Right atrium auricular region (tissue), 2 donors: ENCODE measurements at regions not wholly inside any gene's neighbourhood (a gene's known extent, or its start where the extent isn't known, plus 50 kb on each side); places are given as distances from the start of the nearest gene placed in this dataset.

ENCODE experiments used
- DNase-seq: peaks from one replicate; pipeline ENCODE4 v3.0.0-alpha.2; 2019; ENCODE audit warnings: low spot score
- H3K27ac ChIP-seq, 2 donors: fragments of 200-600 bp; sonication (generic); 1 replicate in 1 of 2; 2 replicates in 1 of 2; pipeline ENCODE4 v1.5.1; 2016 to 2019
- H3K27me3 ChIP-seq, 2 donors: fragments of 200-600 bp; sonication (generic); one replicate each; pipeline versions ENCODE4 v1.5.1 to v1.6.0; 2017 to 2019
- H3K36me3 ChIP-seq: fragments of 200-600 bp; sonication (generic); one replicate; pipeline ENCODE4 v1.5.1; 2016
- H3K4me1 ChIP-seq, 2 donors: fragments of 200-600 bp; sonication (generic); one replicate each; pipeline versions ENCODE4 v1.5.1 to v1.6.0; 2017 to 2019
- H3K4me3 ChIP-seq, 2 donors: fragments of 200-600 bp; sonication (generic); 1 replicate in 1 of 2; 2 replicates in 1 of 2; pipeline ENCODE4 v1.5.1; 2017 to 2019; ENCODE audit warnings: mild to moderate bottlenecking in 1 of 2, moderate library complexity in 1 of 2
- H3K9me3 ChIP-seq, 2 donors: fragments of 200-600 bp; sonication (generic); one replicate each; pipeline ENCODE4 v1.5.1; 2019
- CTCF ChIP-seq, 2 donors: fragments of 200-600 bp; sonication (generic); IDR thresholded peaks; one replicate each; pipeline ENCODE4 v1.5.1; 2019; ENCODE audit warnings: antibody characterized with exemption in 2 of 2

GRCh38 chr4:129358571-129358970, 262.6 kb downstream of the C4orf33 start:
- H3K4me3 ChIP-seq = no peak overlapping the region
- H3K36me3 ChIP-seq = no peaks in the 10 kb centered on the region
- H3K4me1 ChIP-seq = no peaks in the 10 kb centered on the region
- TF ChIP-seq CTCF (IDR thresholded peaks at IDR 0.05) = no peak
- H3K27me3 ChIP-seq = no peaks in the 10 kb centered on the region
- no peak for DNase-seq
- no peak overlapping the region for H3K27ac ChIP-seq
- H3K9me3 ChIP-seq = no peaks in the 10 kb centered on the region

GRCh38 chr4:129359461-129359860, 263.5 kb downstream of the C4orf33 start:
- Histone ChIP-seq H3K4me3 (no peak overlapping the region), H3K9me3 (no peaks in the 10 kb centered on the region), H3K4me1 (no peaks in the 10 kb centered on the region), H3K27me3 (no peaks in the 10 kb centered on the region), H3K27ac (no peak overlapping the region), H3K36me3 (no peaks in the 10 kb centered on the region)
- TF ChIP-seq CTCF (IDR thresholded peaks at IDR 0.05) = no peak
- DNase-seq = no peak

- peak; percentile 66 to 82 for TF ChIP-seq CTCF (IDR thresholded peaks at IDR 0.05)
- Histone ChIP-seq H3K4me1 (no peaks in the 10 kb centered on the region), H3K9me3 (no peaks in the 10 kb centered on the region), H3K27me3 (no peaks in the 10 kb centered on the region), H3K4me3 (no peak overlapping the region), H3K27ac (no peak overlapping the region), H3K36me3 (no peaks in the 10 kb centered on the region)
- DNase-seq = no peak
Measured at GRCh38 chr4:129362691-129363274, 266.8 kb downstream of the C4orf33 start.

- TF ChIP-seq CTCF (IDR thresholded peaks at IDR 0.05) = no peak
- H3K4me3 ChIP-seq = no peak overlapping the region
Measured at GRCh38 chr4:129364747-129365452, 268.9 kb downstream of the C4orf33 start.

GRCh38 chr4:129369361-129370010, 273.5 kb downstream of the C4orf33 start:
- DNase-seq = no peak
- Histone ChIP-seq H3K27me3 (no peaks in the 10 kb centered on the region), H3K9me3 (no peaks in the 10 kb centered on the region), H3K27ac (no peak overlapping the region), H3K4me1 (no peaks in the 10 kb centered on the region), H3K4me3 (no peak overlapping the region), H3K36me3 (no peaks in the 10 kb centered on the region)
- no peak for TF ChIP-seq CTCF (IDR thresholded peaks at IDR 0.05)

More at GRCh38 chr4:129364747-129365452, 268.9 kb downstream of the C4orf33 start:
- H3K27ac ChIP-seq = no peak overlapping the region
- no peaks in the 10 kb centered on the region for H3K27me3 ChIP-seq
- no peak for DNase-seq
- H3K9me3 ChIP-seq = no peaks in the 10 kb centered on the region
- H3K36me3 ChIP-seq = no peaks in the 10 kb centered on the region
- H3K4me1 ChIP-seq = no peaks in the 10 kb centered on the region
